Right forelimb (tissue), 1 donor: ENCODE measurements at regions not wholly inside any gene's neighbourhood (a gene's known extent, or its start where the extent isn't known, plus 50 kb on each side); places are given as distances from the start of the nearest gene placed in this dataset.
A peak's percentile ranks its signal among the peaks of the same experiment; 100 is the strongest.

ENCODE experiments used
- DNase-seq: peaks from one replicate; pipeline ENCODE4 v3.0.0-alpha.2; 2018

DNA sequence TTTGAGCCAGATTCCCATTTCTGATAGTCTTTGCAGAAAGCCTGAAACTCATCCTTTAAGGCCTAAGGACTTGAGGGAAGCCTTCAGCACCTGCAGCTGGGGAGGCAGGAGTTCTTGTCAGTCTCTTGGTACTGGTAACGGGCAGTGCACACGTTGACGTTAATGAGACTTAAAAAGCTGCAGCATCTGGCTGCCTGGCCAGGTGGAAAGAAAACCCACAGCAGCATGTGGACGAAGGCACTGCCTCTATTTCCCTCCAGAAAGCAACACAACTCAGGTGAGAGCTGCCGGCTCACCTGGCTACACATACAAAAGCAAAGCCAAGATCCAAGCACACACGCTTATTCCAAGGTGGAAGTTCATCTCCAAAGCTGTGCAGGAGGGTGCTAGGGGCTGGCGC, 178.8 kb downstream of the ANAPC1 start:
- peak; percentile 34 for DNase-seq

DNA sequence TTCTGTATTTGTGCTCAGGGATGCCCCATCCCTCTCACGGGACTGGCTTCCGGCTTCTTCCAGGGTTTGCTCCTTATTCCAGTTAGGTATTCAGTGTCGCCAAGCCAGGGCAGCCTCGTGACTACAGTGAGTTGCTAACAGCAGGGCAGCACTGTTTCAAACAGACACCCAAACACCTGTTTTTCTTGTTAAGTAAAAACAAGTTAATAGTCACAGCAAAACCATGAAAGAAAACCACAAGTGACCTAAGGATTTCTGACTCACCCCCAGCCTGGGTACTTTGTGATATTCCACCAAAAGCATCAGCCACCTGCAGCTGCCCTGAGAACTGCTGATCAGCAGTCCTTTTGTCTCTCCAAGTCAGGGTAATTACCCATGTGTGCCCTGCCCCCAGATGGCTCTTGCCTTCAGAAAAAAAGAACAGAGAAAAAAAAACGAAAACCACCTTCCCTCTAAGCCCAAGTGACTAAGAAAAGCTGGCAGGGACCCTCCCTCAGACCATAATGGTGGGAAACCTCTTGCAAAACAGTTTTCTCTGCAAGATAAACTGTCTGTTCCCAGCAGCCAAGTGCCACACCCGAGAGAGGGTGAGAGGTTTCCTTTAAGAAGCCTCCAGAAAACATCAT, 178.2 kb downstream of the ANAPC1 start:
- DNase-seq: peak; percentile 38

DNA sequence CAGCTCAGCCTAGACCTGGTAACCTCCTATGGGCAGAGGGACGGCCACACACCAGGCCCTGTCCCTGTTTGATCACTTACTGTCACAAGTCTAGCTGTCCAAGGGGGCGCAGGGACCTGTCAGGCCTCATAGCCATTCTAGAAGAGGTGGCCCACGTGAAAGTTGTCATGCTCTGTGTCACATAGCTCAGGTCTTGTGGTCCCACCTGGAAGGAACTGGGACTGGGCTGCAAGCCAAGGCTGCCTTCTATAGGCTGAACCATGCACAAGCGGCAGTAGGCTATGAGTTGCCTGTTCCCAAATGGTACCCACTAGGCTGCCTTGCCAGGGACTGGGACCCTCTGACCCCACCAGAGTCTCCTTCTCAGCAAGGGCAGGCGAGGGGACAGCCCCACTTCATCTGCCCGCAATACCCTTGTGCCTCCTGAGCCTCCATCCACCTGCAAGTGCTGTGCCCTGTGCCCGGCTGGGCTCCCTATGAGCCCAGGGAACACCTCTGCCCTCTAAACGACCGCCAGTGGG, 177.5 kb downstream of the ANAPC1 start:
- DNase-seq: peak; percentile 39

DNA sequence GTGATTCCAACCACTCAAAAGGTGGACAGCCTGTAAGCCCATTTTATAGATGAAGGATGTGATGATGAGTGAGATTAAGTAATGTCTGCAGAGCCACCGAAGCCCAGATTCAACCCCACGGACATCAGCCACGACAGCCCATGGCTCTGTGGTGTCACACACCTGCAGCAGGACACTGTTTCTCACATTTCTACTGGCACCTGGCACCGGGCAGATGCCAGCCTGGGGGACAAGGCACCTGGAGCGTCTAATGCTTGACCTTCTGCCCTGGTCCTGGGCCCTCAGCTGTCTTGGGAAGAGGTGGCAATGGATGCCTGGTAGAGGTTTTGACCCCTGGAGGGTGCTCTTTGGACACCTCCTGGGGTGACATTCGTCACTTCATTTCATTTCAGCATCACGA, 176.3 kb downstream of the ANAPC1 start:
- peak; percentile 4 for DNase-seq

DNA sequence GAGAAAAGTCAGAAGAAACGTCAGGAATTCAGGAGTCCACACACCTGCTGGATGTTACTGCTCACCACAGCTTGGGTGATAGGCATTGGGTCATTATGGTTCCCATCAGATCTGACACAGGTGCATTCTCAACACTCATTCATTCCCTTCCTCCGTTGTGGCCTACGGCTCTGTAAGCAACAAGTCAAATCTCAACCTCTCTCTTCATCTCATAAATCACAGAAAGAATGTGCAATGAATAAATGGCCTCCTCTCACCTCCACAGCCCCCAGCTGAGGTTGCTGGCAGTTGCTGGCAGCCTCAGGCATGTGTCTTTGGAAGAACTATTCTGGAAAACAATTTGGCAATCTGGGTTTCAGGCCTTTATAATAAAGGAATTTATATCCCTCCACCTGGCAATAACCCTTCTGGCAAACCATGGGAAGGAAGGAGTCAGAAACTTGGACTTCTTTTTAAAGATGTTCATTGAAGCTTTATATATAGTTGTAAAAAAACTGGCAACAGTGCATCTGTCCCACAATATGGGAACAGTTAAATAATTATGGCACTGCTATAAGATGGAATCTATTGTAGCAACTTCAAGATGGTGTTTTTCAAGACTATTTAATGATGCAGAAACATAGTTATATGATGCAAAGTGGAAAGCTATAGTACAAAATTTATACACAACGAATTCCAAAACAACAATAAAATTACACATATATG, 175.4 kb downstream of the ANAPC1 start:
- peak; percentile 37 for DNase-seq

DNA sequence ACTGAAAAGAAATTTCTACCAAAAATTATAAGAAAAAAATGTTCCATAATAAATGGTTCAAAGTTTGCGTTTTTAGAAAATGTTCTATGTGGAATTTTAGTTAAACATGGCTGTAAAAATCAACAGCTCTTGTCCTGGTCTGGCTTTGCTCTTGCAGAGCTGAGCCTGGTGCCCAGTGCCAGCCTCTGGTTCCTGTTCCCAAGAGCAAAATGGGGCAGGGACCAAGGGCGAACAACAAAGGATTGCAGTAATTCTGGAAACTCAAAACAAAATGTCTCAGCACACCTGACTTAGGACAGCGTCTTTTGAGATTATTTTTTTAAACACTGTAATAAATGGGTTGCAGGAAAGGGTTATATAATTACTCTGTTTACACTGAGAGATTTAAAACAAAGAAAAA, 174.7 kb downstream of the ANAPC1 start:
- peak; percentile 6 for DNase-seq

DNA sequence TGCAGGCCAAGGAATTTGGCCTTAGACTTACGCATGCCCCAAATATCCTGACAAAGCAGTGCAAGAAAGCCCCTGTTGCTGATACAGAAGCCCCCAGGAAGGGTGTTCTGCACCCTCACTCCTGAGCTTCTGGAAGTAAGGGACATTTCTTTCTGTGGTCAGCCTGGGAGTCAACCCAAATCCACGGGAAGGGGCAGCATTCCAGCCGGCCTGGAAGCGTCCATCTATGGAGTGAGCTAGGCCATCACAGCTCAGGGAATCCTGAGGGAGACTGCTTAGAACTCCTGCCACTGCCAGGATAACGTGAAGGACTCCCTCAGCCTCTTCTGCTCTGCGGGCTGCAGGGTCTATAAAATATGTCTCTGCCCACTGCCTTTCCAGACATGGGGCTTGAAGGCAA, 173.9 kb downstream of the ANAPC1 start:
- DNase-seq: peak; percentile 43

DNA sequence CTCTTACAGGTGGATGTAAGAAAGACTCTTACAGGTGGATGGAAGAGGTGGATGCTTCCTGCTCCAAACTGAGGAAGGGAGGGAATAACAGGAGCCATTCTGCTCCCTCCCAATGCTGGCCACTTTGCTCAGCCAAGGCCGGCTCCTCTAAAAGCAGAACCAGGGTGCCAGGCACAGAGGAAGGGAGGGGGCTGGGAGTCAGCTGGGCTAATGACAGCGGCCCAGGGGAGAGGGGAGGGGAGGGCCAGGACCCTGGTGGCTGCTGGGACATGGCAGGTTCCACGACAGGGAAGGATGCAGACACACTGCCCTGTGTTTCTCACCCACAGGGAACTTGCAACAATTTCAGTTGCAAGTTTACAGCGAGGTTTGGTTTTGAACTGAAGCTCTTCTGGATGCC, 173.4 kb downstream of the ANAPC1 start:
- DNase-seq: peak; percentile 11

DNA sequence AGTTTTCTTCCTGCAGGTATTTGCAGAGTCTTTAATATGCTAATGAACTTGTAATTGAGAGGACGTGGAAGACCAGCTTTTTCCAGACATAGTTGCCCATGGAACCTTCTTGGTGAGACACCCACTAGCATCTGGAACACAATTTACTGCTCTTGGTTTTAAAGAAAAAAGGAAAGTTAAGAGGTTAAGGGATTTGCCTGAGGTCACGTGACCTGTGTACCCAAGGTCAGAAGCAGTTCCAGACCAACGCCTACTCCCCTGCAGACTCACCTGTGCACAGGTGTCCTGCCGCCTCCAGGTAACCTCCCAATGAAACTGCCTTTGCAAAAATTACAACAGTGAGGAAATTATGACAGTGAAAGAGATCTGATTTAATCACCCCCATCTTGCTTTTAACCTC, 172.7 kb downstream of the ANAPC1 start:
- DNase-seq: peak; percentile 2

DNA sequence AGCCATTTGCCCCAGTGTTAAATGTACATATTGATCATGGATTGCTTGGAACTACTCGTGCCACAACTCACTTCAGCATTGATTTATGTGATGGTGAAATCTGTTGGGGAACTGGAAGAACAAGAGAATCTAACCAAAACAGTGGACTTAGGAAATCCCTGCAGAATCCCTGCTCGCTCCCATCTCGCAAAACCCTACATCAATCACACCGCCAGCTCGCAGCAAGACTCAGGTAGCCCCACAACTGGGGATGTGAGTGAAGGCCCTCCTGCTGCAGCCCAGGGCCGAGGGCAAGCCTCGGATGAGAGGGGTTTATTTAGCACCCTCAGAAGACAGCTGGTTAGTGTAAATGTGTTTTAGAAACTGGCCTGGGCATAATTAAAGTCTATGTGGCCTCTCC, 171.6 kb downstream of the ANAPC1 start:
- DNase-seq: no peak

DNA sequence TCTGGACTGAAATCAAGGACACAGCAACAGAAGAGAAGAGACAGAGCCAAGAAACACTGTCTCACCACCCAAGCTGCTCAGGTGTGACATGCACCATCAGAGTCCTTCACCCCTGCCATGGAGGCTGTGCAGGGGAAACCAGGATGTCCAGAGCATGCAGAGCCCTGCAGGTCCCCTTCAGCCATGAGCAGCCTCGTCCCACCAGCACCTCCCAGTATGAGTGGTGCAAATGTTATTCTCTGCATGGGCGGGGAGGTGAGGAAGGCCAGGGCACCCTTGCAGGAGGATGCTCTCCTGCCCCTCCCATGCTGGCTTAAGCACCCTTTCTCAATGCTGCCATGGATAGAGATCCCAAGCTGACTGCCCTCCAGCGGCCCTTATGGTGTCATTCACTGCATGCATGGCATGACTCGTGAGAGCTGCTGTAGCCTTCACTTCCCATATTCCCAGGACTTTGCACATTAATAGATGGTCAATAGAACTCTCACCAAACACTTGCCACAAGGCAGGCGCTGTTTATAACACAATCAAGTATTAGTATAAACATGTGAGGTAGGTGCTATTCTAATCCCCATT, 171.0 kb downstream of the ANAPC1 start:
- peak; percentile 12 for DNase-seq

DNA sequence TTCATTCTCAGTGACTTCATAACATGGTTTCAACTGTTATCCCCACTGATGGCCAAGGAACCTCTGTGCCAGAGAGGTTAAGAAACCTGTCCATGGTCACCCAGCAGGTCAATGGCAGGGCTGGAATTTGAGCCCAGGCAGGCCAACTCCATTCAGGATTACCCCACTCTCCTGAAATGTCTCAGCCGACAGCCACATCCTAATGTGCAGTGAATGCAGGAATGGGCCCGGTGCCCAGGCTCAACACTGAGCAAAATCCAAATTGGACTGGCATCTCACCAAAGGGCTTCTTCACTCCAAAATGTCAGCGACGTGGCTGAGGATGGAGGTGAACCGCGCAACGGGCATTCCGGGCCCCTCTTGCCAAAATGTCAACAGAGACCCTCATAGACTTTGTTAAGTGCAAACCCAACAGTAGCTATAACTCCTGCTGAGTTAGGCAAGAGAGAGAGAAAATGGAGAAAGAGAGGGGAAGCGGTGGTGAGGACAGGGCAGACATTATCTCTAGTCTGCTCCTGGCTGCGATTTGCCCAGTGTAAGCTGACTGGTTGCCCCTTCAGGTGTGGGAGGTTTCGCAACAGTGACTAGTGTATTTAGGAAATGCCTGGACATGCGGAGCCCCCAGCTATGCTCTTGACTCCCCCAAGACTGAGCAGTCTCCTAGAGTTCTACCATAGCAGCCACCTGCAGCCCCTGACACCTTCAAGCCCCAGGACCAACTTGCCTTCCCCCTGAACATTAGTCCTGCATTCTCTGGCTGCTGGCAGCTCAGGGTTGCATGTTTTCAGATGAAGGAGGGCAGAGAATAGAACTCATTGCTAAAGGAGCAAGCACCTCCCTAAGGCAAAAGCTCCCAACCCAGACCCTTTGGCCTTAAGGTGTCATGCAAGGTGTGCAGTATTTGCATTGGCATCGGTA, 167.7 kb downstream of the ANAPC1 start:
- peak; percentile 46 for DNase-seq

DNA sequence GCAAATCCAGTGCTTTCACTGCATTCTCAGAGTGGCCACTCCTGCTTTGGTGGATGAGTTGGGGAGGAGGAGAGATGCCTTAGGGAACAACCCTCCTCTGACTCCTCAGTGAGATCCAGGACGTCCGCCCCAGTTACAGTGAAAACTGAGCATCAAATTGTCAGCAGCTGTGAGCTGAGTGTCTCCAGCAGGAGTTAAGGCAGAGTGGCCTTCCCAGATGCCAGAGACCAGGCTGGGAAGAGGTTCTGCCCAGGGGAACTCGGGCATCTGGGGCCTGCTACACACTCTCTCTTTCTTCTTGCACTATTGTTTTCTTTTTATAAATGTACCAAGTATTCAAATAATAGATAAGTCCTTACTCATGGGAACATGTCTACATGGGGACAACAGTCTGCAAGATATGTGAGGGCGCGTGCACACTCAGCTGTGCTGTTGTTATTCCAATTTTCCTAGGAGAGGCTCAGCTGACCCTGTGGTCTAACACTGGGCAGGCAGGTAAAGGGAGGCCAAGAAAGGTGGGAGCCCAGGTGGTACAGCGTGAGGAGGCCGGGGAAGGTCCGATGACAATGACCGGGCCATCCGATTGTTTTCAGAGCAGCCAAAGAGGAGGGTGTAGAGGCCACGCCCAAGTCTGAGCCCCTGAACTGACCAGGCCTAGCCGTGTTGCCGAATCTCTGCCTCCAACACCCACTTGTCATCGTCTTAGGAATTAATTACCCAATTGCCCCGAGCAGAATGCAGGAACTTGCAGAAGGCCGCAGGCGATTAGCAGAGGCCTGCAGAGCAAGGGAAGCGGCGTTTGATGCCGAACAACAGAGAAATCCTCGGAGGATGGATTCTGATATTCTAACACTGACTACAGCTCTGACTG, 166.9 kb downstream of the ANAPC1 start:
- DNase-seq: peak; percentile 23
